SK-N-SH treated with all-trans-retinoic acid at 6 μM for 48 hours (cell line): ENCODE measurements at regions not wholly inside any gene's neighbourhood (a gene's known extent, or its start where the extent isn't known, plus 50 kb on each side); places are given as distances from the start of the nearest gene placed in this dataset.

Source experiments
- ATAC-seq: fragments of 200-7000 bp; cut with Tn5 transposase; 3 replicates; pipeline ENCODE4 v1.9.1; 2020; ENCODE audit warnings: mild to moderate bottlenecking, moderate library complexity
- ARNTL ChIP-seq: fragments of 450-650 bp; formaldehyde crosslinking; IDR thresholded peaks from 2 replicates; pipeline ENCODE4 v1.5.0; 2020; ENCODE audit warnings: low read depth, mild to moderate bottlenecking, moderate library complexity, borderline replicate concordance
- BACH2 ChIP-seq: fragments of 250-450 bp; sonication (Bioruptor Pico); IDR thresholded peaks from 2 replicates; pipeline ENCODE4 v1.9.0; 2021; ENCODE audit warnings: mild to moderate bottlenecking, borderline replicate concordance
- CSDC2 ChIP-seq: fragments of 250-450 bp; sonication (Bioruptor Pico); IDR thresholded peaks from 2 replicates; pipeline ENCODE4 v1.5.0; 2020; ENCODE audit warnings: mild to moderate bottlenecking, moderate library complexity
- ESRRG ChIP-seq: fragments of 250-450 bp; sonication (Bioruptor Pico); IDR thresholded peaks from 2 replicates; pipeline ENCODE4 v1.6.1; 2021; ENCODE audit warnings: mild to moderate bottlenecking
- GLIS3 ChIP-seq: fragments of 250-450 bp; sonication (Bioruptor Pico); IDR thresholded peaks from 2 replicates; pipeline ENCODE4 v1.5.0; 2020; ENCODE audit warnings: mild to moderate bottlenecking, moderate library complexity
- ISL1 ChIP-seq: fragments of 250-450 bp; sonication (Bioruptor Pico); IDR thresholded peaks from 2 replicates; pipeline ENCODE4 v2.1.2; 2022; ENCODE audit warnings: mild to moderate bottlenecking, moderate library complexity
- OSR1 ChIP-seq: fragments of 250-450 bp; sonication (Bioruptor Pico); IDR thresholded peaks from 2 replicates; pipeline ENCODE4 v1.8.0; 2022; ENCODE audit warnings: moderate library complexity, mild to moderate bottlenecking, inconsistent platforms
- PPARA ChIP-seq: fragments of 250-450 bp; sonication (Bioruptor Pico); IDR thresholded peaks from 2 replicates; pipeline ENCODE4 v1.5.0; 2020; ENCODE audit warnings: mild to moderate bottlenecking, borderline replicate concordance
- RARB ChIP-seq: fragments of 250-450 bp; sonication (Bioruptor Pico); IDR thresholded peaks from 2 replicates; pipeline ENCODE4 v1.8.0; 2021; ENCODE audit warnings: mild to moderate bottlenecking, moderate library complexity
- TCF4 ChIP-seq: fragments of 250-450 bp; sonication (Bioruptor Pico); IDR thresholded peaks from 2 replicates; pipeline ENCODE4 v1.8.0; 2021; ENCODE audit warnings: mild to moderate bottlenecking, moderate library complexity, borderline replicate concordance
- TOX ChIP-seq: fragments of 250-450 bp; sonication (Bioruptor Pico); IDR thresholded peaks from 2 replicates; pipeline ENCODE4 v1.8.0; 2021; ENCODE audit warnings: mild to moderate bottlenecking, moderate library complexity, borderline replicate concordance
- ZC3H10 ChIP-seq: fragments of 250-450 bp; sonication (Bioruptor Pico); IDR thresholded peaks from 2 replicates; pipeline ENCODE4 v1.5.1; 2021; ENCODE audit warnings: mild to moderate bottlenecking, moderate library complexity
- ZFP3 ChIP-seq: fragments of 250-450 bp; sonication (Bioruptor Pico); IDR thresholded peaks from 2 replicates; pipeline ENCODE4 v1.5.0; 2020; ENCODE audit warnings: mild to moderate bottlenecking, moderate library complexity
- ZFP30 ChIP-seq: fragments of 450-650 bp; formaldehyde crosslinking; IDR thresholded peaks from 2 replicates; pipeline ENCODE4 v1.5.0; 2022; ENCODE audit warnings: mild to moderate bottlenecking, moderate library complexity
- ZNF565 ChIP-seq: fragments of 450-650 bp; formaldehyde crosslinking; conservative IDR thresholded peaks from 2 replicates; pipeline ENCODE4 v1.5.0; 2020; ENCODE audit warnings: low read depth, mild to moderate bottlenecking, moderate library complexity
- ZNF70 ChIP-seq: fragments of 450-650 bp; formaldehyde crosslinking; IDR thresholded peaks from 2 replicates; pipeline ENCODE4 v1.5.0; 2020; ENCODE audit warnings: mild to moderate bottlenecking, moderate library complexity
- ZNF8 ChIP-seq: fragments of 450-650 bp; formaldehyde crosslinking; IDR thresholded peaks from 2 replicates; pipeline ENCODE4 v1.5.0; 2020; ENCODE audit warnings: mild to moderate bottlenecking, moderate library complexity
- TF ChIP-seq, protein P1 (sequence below): fragments of 250-450 bp; sonication (Bioruptor Pico); IDR thresholded peaks from 2 replicates; pipeline ENCODE4 v1.5.1; 2021; ENCODE audit warnings: mild to moderate bottlenecking, moderate library complexity
- TF ChIP-seq, protein P2 (sequence below): fragments of 250-450 bp; sonication (Bioruptor Pico); IDR thresholded peaks from 2 replicates; pipeline ENCODE4 v1.5.1; 2020; ENCODE audit warnings: low read depth, mild to moderate bottlenecking, moderate library complexity
- TF ChIP-seq, protein P3 (sequence below): fragments of 250-450 bp; sonication (Bioruptor Pico); IDR thresholded peaks from 2 replicates; pipeline ENCODE4 v1.8.0; 2021; ENCODE audit warnings: low read depth, mild to moderate bottlenecking, moderate library complexity, borderline replicate concordance
- TF ChIP-seq, protein P4 (sequence below): fragments of 250-450 bp; sonication (Bioruptor Pico); IDR thresholded peaks from 2 replicates; pipeline ENCODE4 v1.5.0; 2020; ENCODE audit warnings: mild to moderate bottlenecking, moderate library complexity
- TF ChIP-seq, protein P5 (sequence below): fragments of 250-450 bp; sonication (Bioruptor Pico); IDR thresholded peaks from 2 replicates; pipeline ENCODE4 v1.8.0; 2020; ENCODE audit warnings: mild to moderate bottlenecking, moderate library complexity, borderline replicate concordance

DNA sequence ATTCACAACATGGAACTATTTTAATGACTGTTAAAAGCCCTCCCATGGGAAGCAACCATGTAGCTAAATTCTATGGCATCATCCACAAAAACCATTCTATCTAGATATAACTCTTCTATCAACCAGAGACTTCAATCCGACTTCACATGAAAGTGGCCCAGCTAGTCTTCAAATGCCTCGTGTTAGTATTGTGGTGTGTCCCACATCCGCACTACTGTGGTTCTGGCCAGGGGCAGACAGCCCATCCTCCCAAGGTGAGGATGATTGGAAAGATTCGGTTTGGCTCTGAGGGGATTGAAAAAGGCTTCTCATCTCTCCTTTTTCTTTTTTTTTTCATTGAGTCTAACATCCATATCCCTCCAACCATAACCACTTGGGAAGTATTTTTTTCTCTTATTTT is 253.0 kb upstream of the KLF6 start (continued):
- TF ChIP-seq TOX (CRISPR knock-in tag) (no peak), CSDC2 (no peak), TCF4 (CRISPR knock-in tag) (no peak), PPARA (CRISPR knock-in tag) (no peak)
- TF ChIP-seq, protein P1, sequence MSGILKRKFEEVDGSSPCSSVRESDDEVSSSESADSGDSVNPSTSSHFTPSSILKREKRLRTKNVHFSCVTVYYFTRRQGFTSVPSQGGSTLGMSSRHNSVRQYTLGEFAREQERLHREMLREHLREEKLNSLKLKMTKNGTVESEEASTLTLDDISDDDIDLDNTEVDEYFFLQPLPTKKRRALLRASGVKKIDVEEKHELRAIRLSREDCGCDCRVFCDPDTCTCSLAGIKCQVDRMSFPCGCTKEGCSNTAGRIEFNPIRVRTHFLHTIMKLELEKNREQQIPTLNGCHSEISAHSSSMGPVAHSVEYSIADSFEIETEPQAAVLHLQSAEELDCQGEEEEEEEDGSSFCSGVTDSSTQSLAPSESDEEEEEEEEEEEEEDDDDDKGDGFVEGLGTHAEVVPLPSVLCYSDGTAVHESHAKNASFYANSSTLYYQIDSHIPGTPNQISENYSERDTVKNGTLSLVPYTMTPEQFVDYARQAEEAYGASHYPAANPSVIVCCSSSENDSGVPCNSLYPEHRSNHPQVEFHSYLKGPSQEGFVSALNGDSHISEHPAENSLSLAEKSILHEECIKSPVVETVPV (CRISPR knock-in tag), result no peak

DNA sequence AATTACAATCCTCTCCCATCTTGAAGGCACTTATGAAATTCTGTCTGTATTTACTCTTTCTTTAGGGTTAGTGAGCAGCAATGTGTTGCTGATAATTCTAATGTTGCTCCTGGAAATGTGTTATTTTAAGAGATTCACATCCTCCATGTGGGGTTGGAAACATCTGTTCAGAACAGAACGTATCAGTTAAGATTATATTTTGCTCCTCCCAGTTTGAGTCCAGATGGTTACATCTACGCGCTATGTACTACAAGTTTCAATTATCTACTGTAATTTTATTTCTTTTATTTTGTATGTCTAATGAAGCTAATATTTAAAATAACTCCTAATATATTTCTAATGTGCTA is 250.6 kb upstream of the KLF6 start:
- TF ChIP-seq ZC3H10 (CRISPR knock-in tag), result no peak
- TF ChIP-seq, protein P2, sequence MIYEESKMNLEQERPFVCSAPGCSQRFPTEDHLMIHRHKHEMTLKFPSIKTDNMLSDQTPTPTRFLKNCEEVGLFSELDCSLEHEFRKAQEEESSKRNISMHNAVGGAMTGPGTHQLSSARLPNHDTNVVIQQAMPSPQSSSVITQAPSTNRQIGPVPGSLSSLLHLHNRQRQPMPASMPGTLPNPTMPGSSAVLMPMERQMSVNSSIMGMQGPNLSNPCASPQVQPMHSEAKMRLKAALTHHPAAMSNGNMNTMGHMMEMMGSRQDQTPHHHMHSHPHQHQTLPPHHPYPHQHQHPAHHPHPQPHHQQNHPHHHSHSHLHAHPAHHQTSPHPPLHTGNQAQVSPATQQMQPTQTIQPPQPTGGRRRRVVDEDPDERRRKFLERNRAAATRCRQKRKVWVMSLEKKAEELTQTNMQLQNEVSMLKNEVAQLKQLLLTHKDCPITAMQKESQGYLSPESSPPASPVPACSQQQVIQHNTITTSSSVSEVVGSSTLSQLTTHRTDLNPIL (CRISPR knock-in tag), result no peak
- peak; percentile 36; the same call in 1 of the 2 replicates for TF ChIP-seq TCF4 (CRISPR knock-in tag)
- no peak for ATAC-seq

DNA sequence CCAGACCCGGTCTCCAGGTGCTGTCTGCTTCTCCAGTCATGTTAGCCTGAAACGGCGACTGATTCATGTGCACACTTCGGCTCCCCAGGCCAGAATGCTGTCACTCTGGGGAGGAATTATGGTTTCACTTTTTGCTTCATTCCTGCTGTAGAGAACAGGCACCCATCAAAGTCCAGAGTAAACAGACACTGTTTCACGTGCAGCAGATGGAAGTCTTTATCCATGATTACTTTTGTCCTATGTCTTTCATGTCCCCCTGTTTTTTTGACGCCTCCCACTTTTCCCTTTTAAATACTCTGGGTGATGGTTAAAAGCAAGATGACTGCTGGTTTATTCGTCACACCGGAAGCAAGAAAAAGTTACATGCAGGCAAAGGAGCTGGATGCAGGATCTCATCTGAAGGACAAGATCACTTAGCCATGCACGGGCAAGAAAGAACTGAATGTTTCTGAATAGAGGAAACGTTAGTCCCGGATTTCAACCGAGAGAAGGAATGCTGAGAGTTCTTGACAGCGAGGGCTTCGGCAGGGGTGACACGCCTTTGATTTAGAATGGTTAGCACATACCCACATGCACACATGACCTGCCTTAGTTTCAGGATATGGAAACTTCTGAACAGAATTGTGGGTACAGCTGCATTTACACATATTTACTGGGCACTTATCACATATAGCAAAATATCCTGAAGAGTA is 250.0 kb upstream of the KLF6 start:
- no peak; the same call in 1 of the 3 replicates for ATAC-seq

DNA sequence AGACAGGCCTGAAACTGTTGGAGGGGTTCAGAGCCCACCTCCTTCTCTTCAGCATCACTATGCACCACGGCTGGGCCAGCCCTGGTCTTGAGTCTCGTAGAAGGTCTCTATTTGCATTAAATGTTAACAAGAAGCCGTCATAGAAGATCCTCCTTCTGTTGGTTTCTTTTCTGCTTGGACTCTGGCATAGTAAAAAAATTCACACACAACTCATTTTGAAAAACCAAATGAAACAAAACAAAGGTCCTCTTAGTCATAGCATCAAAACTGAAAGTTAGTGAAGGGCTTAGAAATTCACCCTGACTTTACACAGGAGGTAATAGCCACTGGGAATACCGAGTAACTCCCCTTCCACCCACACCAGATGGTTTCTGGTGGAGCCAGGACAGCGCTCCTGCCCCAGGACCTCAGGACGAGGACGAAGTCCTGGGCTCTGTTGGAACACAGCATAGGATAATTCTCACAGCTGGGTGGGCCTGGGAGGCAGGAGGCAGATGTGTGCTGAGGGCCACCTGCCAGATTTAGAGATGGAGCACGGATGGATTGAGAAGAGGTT is 248.4 kb upstream of the KLF6 start:
- no peak for ATAC-seq
- TF ChIP-seq ZNF70 (CRISPR knock-in tag), result no peak
- no peak for TF ChIP-seq PPARA (CRISPR knock-in tag)
- TF ChIP-seq CSDC2, result no peak
- TF ChIP-seq TCF4 (CRISPR knock-in tag), result no peak
- TF ChIP-seq BACH2 (CRISPR knock-in tag), result no peak
- TF ChIP-seq, protein P3, sequence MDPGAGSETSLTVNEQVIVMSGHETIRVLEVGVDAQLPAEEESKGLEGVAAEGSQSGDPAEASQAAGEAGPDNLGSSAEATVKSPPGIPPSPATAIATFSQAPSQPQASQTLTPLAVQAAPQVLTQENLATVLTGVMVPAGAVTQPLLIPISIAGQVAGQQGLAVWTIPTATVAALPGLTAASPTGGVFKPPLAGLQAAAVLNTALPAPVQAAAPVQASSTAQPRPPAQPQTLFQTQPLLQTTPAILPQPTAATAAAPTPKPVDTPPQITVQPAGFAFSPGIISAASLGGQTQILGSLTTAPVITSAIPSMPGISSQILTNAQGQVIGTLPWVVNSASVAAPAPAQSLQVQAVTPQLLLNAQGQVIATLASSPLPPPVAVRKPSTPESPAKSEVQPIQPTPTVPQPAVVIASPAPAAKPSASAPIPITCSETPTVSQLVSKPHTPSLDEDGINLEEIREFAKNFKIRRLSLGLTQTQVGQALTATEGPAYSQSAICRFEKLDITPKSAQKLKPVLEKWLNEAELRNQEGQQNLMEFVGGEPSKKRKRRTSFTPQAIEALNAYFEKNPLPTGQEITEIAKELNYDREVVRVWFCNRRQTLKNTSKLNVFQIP, result no peak
- no peak for TF ChIP-seq OSR1
- TF ChIP-seq, protein P4, sequence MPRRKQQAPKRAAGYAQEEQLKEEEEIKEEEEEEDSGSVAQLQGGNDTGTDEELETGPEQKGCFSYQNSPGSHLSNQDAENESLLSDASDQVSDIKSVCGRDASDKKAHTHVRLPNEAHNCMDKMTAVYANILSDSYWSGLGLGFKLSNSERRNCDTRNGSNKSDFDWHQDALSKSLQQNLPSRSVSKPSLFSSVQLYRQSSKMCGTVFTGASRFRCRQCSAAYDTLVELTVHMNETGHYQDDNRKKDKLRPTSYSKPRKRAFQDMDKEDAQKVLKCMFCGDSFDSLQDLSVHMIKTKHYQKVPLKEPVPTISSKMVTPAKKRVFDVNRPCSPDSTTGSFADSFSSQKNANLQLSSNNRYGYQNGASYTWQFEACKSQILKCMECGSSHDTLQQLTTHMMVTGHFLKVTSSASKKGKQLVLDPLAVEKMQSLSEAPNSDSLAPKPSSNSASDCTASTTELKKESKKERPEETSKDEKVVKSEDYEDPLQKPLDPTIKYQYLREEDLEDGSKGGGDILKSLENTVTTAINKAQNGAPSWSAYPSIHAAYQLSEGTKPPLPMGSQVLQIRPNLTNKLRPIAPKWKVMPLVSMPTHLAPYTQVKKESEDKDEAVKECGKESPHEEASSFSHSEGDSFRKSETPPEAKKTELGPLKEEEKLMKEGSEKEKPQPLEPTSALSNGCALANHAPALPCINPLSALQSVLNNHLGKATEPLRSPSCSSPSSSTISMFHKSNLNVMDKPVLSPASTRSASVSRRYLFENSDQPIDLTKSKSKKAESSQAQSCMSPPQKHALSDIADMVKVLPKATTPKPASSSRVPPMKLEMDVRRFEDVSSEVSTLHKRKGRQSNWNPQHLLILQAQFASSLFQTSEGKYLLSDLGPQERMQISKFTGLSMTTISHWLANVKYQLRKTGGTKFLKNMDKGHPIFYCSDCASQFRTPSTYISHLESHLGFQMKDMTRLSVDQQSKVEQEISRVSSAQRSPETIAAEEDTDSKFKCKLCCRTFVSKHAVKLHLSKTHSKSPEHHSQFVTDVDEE (CRISPR knock-in tag), result no peak
- TF ChIP-seq ZFP30 (CRISPR knock-in tag), result no peak
- TF ChIP-seq ISL1 (CRISPR knock-in tag), result no peak
- no peak for TF ChIP-seq RARB (CRISPR knock-in tag)
- TF ChIP-seq ESRRG (CRISPR knock-in tag), result no peak
- no peak for TF ChIP-seq ZC3H10 (CRISPR knock-in tag)

More for the DNA sequence above, 250.0 kb upstream of the KLF6 start:
- TF ChIP-seq TOX (CRISPR knock-in tag) (no peak), PPARA (CRISPR knock-in tag) (no peak), ARNTL (CRISPR knock-in tag) (no peak), ZC3H10 (CRISPR knock-in tag) (no peak), CSDC2 (no peak), ZNF565 (no peak), GLIS3 (CRISPR knock-in tag) (no peak), ZFP3 (CRISPR knock-in tag) (no peak), RARB (CRISPR knock-in tag) (no peak), ZNF8 (CRISPR knock-in tag) (no peak), ZNF70 (CRISPR knock-in tag) (no peak), OSR1 (no peak)
- TF ChIP-seq, protein P5, sequence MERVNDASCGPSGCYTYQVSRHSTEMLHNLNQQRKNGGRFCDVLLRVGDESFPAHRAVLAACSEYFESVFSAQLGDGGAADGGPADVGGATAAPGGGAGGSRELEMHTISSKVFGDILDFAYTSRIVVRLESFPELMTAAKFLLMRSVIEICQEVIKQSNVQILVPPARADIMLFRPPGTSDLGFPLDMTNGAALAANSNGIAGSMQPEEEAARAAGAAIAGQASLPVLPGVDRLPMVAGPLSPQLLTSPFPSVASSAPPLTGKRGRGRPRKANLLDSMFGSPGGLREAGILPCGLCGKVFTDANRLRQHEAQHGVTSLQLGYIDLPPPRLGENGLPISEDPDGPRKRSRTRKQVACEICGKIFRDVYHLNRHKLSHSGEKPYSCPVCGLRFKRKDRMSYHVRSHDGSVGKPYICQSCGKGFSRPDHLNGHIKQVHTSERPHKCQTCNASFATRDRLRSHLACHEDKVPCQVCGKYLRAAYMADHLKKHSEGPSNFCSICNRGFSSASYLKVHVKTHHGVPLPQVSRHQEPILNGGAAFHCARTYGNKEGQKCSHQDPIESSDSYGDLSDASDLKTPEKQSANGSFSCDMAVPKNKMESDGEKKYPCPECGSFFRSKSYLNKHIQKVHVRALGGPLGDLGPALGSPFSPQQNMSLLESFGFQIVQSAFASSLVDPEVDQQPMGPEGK (CRISPR knock-in tag), result no peak
- TF ChIP-seq, protein P3, result no peak
- TF ChIP-seq, protein P2 (CRISPR knock-in tag), result no peak
- TF ChIP-seq, all 23 proteins: peak for 0
